PC-9 (cell line): ENCODE measurements at regions not wholly inside any gene's neighbourhood (a gene's known extent, or its start where the extent isn't known, plus 50 kb on each side); places are given as distances from the start of the nearest gene placed in this dataset.

Experiments used
- EZH2 ChIP-seq: fragments of 200-600 bp; sonication (generic); IDR thresholded peaks from 2 replicates; pipeline ENCODE4 v1.8.0; 2017; ENCODE audit warnings: antibody characterized with exemption, low read depth
- TF ChIP-seq, protein P1 (sequence below): fragments of 200-600 bp; sonication (generic); conservative IDR thresholded peaks from 2 replicates; pipeline ENCODE4 v1.6.1; 2017; ENCODE audit warnings: mixed run types, antibody characterized with exemption, mild to moderate bottlenecking, moderate library complexity

DNA sequence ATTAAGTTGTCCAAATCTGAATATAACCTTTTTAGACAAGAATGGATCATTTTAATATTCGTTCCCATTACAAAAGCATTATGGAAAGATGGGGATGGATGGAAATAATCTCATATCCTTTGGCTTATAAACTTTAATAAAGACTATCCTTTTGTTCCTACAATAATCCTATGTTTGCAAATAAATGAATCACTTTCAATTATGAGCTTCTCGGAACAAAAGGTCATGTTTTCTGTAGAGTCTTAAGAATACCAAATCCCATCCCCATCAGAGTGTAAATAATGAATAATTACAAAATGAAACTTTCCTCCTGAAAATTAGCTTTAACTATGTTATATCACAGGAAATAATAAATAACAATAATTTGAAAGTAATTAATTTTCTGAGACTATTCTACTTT is 329.7 kb downstream of the NR2F1-AS1 start:
- TF ChIP-seq, protein P1, sequence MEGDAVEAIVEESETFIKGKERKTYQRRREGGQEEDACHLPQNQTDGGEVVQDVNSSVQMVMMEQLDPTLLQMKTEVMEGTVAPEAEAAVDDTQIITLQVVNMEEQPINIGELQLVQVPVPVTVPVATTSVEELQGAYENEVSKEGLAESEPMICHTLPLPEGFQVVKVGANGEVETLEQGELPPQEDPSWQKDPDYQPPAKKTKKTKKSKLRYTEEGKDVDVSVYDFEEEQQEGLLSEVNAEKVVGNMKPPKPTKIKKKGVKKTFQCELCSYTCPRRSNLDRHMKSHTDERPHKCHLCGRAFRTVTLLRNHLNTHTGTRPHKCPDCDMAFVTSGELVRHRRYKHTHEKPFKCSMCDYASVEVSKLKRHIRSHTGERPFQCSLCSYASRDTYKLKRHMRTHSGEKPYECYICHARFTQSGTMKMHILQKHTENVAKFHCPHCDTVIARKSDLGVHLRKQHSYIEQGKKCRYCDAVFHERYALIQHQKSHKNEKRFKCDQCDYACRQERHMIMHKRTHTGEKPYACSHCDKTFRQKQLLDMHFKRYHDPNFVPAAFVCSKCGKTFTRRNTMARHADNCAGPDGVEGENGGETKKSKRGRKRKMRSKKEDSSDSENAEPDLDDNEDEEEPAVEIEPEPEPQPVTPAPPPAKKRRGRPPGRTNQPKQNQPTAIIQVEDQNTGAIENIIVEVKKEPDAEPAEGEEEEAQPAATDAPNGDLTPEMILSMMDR = no peak
- no peak for TF ChIP-seq EZH2
